H1 (cell line): ENCODE measurements at regions not wholly inside any gene's neighbourhood (a gene's known extent, or its start where the extent isn't known, plus 50 kb on each side); places are given as distances from the start of the nearest gene placed in this dataset.

Source experiments
- CTCF ChIA-PET: fragments of 300-600 bp; sonication (Branson Sonifier 250); formaldehyde crosslinking; loops from one replicate; lab custom pipeline; 2021; ENCODE audit not compliant: partially characterized antibody; lab: Charles Lee
- POLR2A ChIA-PET: fragments of 300-600 bp; sonication (Branson Sonifier 250); formaldehyde crosslinking; loops from one replicate; lab custom pipeline; 2021; ENCODE audit warnings: inconsistent platforms; ENCODE audit not compliant: partially characterized antibody; lab: Charles Lee
- DNase-seq, 2 experiments: peaks; one replicate each; pipeline versions ENCODE4 v3.0.0 to v3.0.0-alpha.2; 2010 to 2022; ENCODE audit warnings: low spot score in 2 of 2, low read depth in 1 of 2, mixed read lengths in 1 of 2
- FAIRE-seq: peaks from 2 replicates; lab custom pipeline; 2011; peaks lifted over from hg19 to GRCh38; lab: Jason Lieb, UNC
- H2AFZ ChIP-seq: 2 replicates; pipeline ENCODE4 v1.8.1; 2012; ENCODE audit warnings: low read length, inconsistent platforms
- H2AK5ac ChIP-seq: 2 replicates; pipeline ENCODE4 v1.6.1; 2013; ENCODE audit warnings: low read depth, low read length
- H2BK120ac ChIP-seq: replicated peaks from 2 replicates; pipeline ENCODE3; 2013; ENCODE audit warnings: low read depth, low read length, inconsistent platforms
- H2BK12ac ChIP-seq: 2 replicates; pipeline ENCODE4 v1.6.1; 2013; ENCODE audit warnings: low read depth, low read length
- H2BK15ac ChIP-seq: 2 replicates; pipeline ENCODE4 v1.6.1; 2013; ENCODE audit warnings: low read length
- H2BK20ac ChIP-seq: 2 replicates; pipeline ENCODE4 v1.6.1; 2013; ENCODE audit warnings: low read length
- H2BK5ac ChIP-seq: 2 replicates; pipeline ENCODE4 v1.6.1; 2013; ENCODE audit warnings: low read depth, low read length
- H3K14ac ChIP-seq: 2 replicates; pipeline ENCODE4 v1.6.1; 2013; ENCODE audit warnings: inconsistent platforms; ENCODE audit not compliant: insufficient read length
- H3K18ac ChIP-seq: 2 replicates; pipeline ENCODE4 v1.6.1; 2013; ENCODE audit warnings: low read length; ENCODE audit errors: extremely low read depth
- H3K23ac ChIP-seq: 2 replicates; pipeline ENCODE4 v1.6.1; 2013; ENCODE audit warnings: inconsistent platforms; ENCODE audit not compliant: insufficient read length
- H3K23me2 ChIP-seq: 2 replicates; pipeline ENCODE4 v1.6.1; 2013; ENCODE audit warnings: low read depth, low read length
- H3K27ac ChIP-seq: 2 replicates; pipeline ENCODE4 v1.6.1; 2011; ENCODE audit warnings: low read depth, low read length, inconsistent platforms
- H3K27me3 ChIP-seq, 4 experiments: replicated peaks in 1 of 4; 1 replicate in 1 of 4; 2 replicates in 3 of 4; pipeline versions ENCODE4 v1.6.1 to v1.8.1; 2011 to 2013; ENCODE audit warnings: low read length in 3 of 4, mild to moderate bottlenecking in 3 of 4, inconsistent platforms in 2 of 4, mixed read lengths in 2 of 4, moderate library complexity in 1 of 4; ENCODE audit not compliant: control insufficient read depth in 3 of 4, insufficient read depth in 3 of 4; ENCODE audit errors: extremely low read depth in 1 of 4
- H3K36me3 ChIP-seq, 4 experiments: 2 replicates each; pipeline versions ENCODE4 v1.6.1 to v1.8.1; 2011 to 2013; ENCODE audit warnings: mild to moderate bottlenecking in 4 of 4, low read length in 3 of 4, moderate library complexity in 2 of 4, control low read depth in 1 of 4, inconsistent platforms in 1 of 4; ENCODE audit not compliant: insufficient read depth in 4 of 4, control insufficient read depth in 2 of 4
- H3K4ac ChIP-seq: replicated peaks from 2 replicates; pipeline ENCODE3; 2013; ENCODE audit warnings: low read length, low read depth, mixed read lengths, inconsistent platforms; ENCODE audit not compliant: insufficient read length
- H3K4me1 ChIP-seq, 4 experiments: replicated peaks in 1 of 4; 1 replicate in 1 of 4; 2 replicates in 3 of 4; pipeline versions ENCODE4 v1.6.1 to v1.8.1; 2011 to 2013; ENCODE audit warnings: low read length in 3 of 4, inconsistent platforms in 2 of 4, mixed read lengths in 1 of 4; ENCODE audit not compliant: insufficient read depth in 4 of 4, control insufficient read depth in 3 of 4
- H3K4me2 ChIP-seq, 2 experiments: 2 replicates each; pipeline versions ENCODE4 v1.6.1 to v1.8.1; 2011 to 2013; ENCODE audit warnings: low read depth in 2 of 2, low read length in 2 of 2, control low read depth in 1 of 2, inconsistent platforms in 1 of 2, mild to moderate bottlenecking in 1 of 2; ENCODE audit not compliant: insufficient read depth in 1 of 2
- H3K4me3 ChIP-seq, 4 experiments: fragments of 200-600, 300-600 bp in 1 of 4; sonication (generic), shearing (Covaris generic), sonication (Bioruptor Twin) in 1 of 4; 2 replicates each; pipeline versions ENCODE4 v1.5.1 to v1.8.1; 2011 to 2016; ENCODE audit warnings: low read length in 4 of 4, low read depth in 3 of 4, control low read depth in 2 of 4, inconsistent platforms in 2 of 4, mild to moderate bottlenecking in 2 of 4, mixed read lengths in 1 of 4, moderate library complexity in 1 of 4; ENCODE audit not compliant: insufficient read depth in 2 of 4; ENCODE audit errors: extremely low read depth in 1 of 4
- H3K56ac ChIP-seq: replicated peaks from 2 replicates; pipeline ENCODE3; 2013; ENCODE audit warnings: low read depth, mild to moderate bottlenecking, mixed read lengths, low read length, inconsistent platforms; ENCODE audit not compliant: insufficient read length
- H3K79me1 ChIP-seq: 2 replicates; pipeline ENCODE4 v1.6.1; 2013; ENCODE audit warnings: low read depth, low read length, control low read depth
- H3K79me2 ChIP-seq, 2 experiments: 2 replicates each; pipeline versions ENCODE4 v1.6.1 to v1.8.1; 2012 to 2013; ENCODE audit warnings: low read length in 2 of 2, mild to moderate bottlenecking in 2 of 2, inconsistent platforms in 1 of 2; ENCODE audit not compliant: insufficient read depth in 2 of 2, control insufficient read depth in 1 of 2
- H3K9ac ChIP-seq, 4 experiments: replicated peaks in 1 of 4; 1 replicate in 1 of 4; 2 replicates in 3 of 4; pipeline versions ENCODE4 v1.6.1 to v1.8.1; 2011 to 2013; ENCODE audit warnings: low read depth in 3 of 4, low read length in 3 of 4, control low read depth in 2 of 4, mild to moderate bottlenecking in 2 of 4, moderate library complexity in 2 of 4, inconsistent platforms in 1 of 4; ENCODE audit errors: extremely low read depth in 1 of 4
- H3K9me3 ChIP-seq, 2 experiments: 2 replicates each; pipeline versions ENCODE4 v1.6.1 to v1.8.1; 2012 to 2013; ENCODE audit warnings: mild to moderate bottlenecking in 2 of 2, moderate library complexity in 2 of 2, control low read depth in 1 of 2, inconsistent platforms in 1 of 2, low read depth in 1 of 2, low read length in 1 of 2, mixed read lengths in 1 of 2; ENCODE audit not compliant: insufficient read depth in 2 of 2
- H4K20me1 ChIP-seq, 2 experiments: replicated peaks in 1 of 2; 2 replicates each; pipeline versions ENCODE3 to v1.8.1; 2011 to 2013; ENCODE audit warnings: inconsistent platforms in 2 of 2, low read length in 2 of 2, mild to moderate bottlenecking in 1 of 2; ENCODE audit not compliant: insufficient read depth in 2 of 2, control insufficient read depth in 1 of 2
- H4K5ac ChIP-seq: 2 replicates; pipeline ENCODE4 v1.6.1; 2013; ENCODE audit warnings: low read length, low read depth, mixed read lengths, inconsistent platforms; ENCODE audit not compliant: insufficient read length
- H4K8ac ChIP-seq: 2 replicates; pipeline ENCODE4 v1.8.0; 2013; ENCODE audit warnings: mild to moderate bottlenecking, moderate library complexity, low read length, inconsistent platforms; ENCODE audit not compliant: insufficient read depth; ENCODE audit errors: extremely low read depth
- H4K91ac ChIP-seq: replicated peaks from 2 replicates; pipeline ENCODE3; 2013; ENCODE audit warnings: low read length, mixed read lengths, inconsistent platforms; ENCODE audit not compliant: insufficient read length
- CBX8 ChIP-seq: fragments of 300-800, 300-1000 bp; sonication (generic); IDR thresholded peaks from 2 replicates; pipeline ENCODE4 v1.7.1; 2016; ENCODE audit warnings: low read depth, low read length, borderline replicate concordance
- EP300 ChIP-seq, 2 experiments: IDR thresholded peaks; 1 replicate in 1 of 2; 2 replicates in 1 of 2; pipeline ENCODE4 v1.6.1; 2011 to 2012; ENCODE audit warnings: low read depth in 2 of 2, low read length in 2 of 2, mild to moderate bottlenecking in 2 of 2, borderline replicate concordance in 1 of 2, inconsistent platforms in 1 of 2, moderate library complexity in 1 of 2
- GTF2F1 ChIP-seq: IDR thresholded peaks from 2 replicates; pipeline ENCODE4 v1.6.1; 2012; ENCODE audit warnings: low read depth, low read length, improper control_type of control experiment, borderline replicate concordance
- KDM1A ChIP-seq: fragments of 200-600, 300-600 bp; sonication (generic); IDR thresholded peaks from 2 replicates; pipeline ENCODE4 v1.7.1; 2016; ENCODE audit warnings: mild to moderate bottlenecking, low read length, borderline replicate concordance
- POLR2AphosphoS5 ChIP-seq: IDR thresholded peaks from 2 replicates; pipeline ENCODE4 v1.6.1; 2011; ENCODE audit warnings: low read depth, low read length
- RFX5 ChIP-seq: IDR thresholded peaks from 2 replicates; pipeline ENCODE4 v1.6.1; 2011; ENCODE audit warnings: low read depth, low read length, improper control_type of control experiment, borderline replicate concordance
- SAP30 ChIP-seq: fragments of 300-600 bp; sonication (generic); IDR thresholded peaks from 2 replicates; pipeline ENCODE4 v1.7.1; 2012; ENCODE audit warnings: low read length, moderate library complexity, mild to moderate bottlenecking, inconsistent platforms; ENCODE audit not compliant: insufficient read depth, insufficient replicate concordance
- SP2 ChIP-seq: IDR thresholded peaks from 2 replicates; pipeline ENCODE4 v1.6.1; 2012; ENCODE audit warnings: mild to moderate bottlenecking, low read length, inconsistent platforms
- TAF1 ChIP-seq: IDR thresholded peaks from 2 replicates; pipeline ENCODE4 v1.6.1; 2011; ENCODE audit warnings: mild to moderate bottlenecking, low read depth, low read length
- YY1 ChIP-seq: IDR thresholded peaks from 2 replicates; pipeline ENCODE4 v1.6.1; 2011; ENCODE audit warnings: low read depth, mild to moderate bottlenecking, low read length
- WGBS, 2 experiments: shearing (Covaris generic) in 1 of 2; methylation state at CpG; one replicate each; pipeline versions ENCODE4 v1.1.6 to v1.1.7; 2013 to 2015; ENCODE audit warnings: low lambda C conversion rate in 2 of 2, mixed read lengths in 2 of 2, inconsistent platforms in 1 of 2, low coverage in 1 of 2, missing lambda C conversion rate in 1 of 2; ENCODE audit not compliant: insufficient replicate concordance in 2 of 2, insufficient coverage in 1 of 2, insufficient read length in 1 of 2; ENCODE audit errors: extremely low coverage in 1 of 2, missing lambda C conversion rate in 1 of 2; 5-methylcytosine and 5-hydroxymethylcytosine counted together
- TF ChIP-seq, protein P1 (sequence below): IDR thresholded peaks from 2 replicates; pipeline ENCODE4 v1.6.1; 2012; ENCODE audit warnings: inconsistent platforms

DNA sequence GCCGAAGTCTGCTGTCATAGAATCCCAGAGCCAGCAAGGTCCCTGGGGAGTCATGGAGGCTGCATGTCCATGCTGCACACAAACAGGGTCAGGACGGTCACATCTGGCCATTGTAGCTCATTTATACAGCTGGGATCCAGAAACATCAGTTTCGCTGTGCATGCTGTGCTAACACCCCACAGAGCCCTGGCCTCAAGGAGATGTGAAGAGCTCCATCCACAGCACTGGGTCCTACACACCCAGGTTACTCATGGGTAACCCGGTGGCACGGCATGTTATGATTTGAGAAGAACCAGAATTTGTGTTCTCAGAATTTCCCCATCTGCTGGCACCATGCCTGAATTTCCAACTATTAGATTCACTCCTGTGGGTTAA, 146.3 kb upstream of the ARHGAP20 start:
- Histone ChIP-seq H3K14ac (no peak overlapping the region), H3K36me3 (no peaks in the 10 kb centered on the region), H3K23ac (no peak overlapping the region), H3K4me2 (no peak overlapping the region), H3K27me3 (no peaks in the 10 kb centered on the region), H2BK120ac (no peak overlapping the region), H3K23me2 (no peaks in the 10 kb centered on the region)
- CTCF ChIA-PET, result interaction anchor here (0.7 kb wide), 1 partner anchor 26 kb away, joined by 3 read pairs; no protein-coding TSS in a partner anchor
- WGBS, 2 experiments, result 73% methylated on average over 5 of the region's 5 CpGs; no CpG with 5 or more reads in 1 of the 2 experiments
- no peak for DNase-seq
- TF ChIP-seq SP2, result no peak
- no peak for TF ChIP-seq RFX5
- TF ChIP-seq TAF1, result no peak
- no peak for TF ChIP-seq YY1
- no peak for TF ChIP-seq EP300 (IDR thresholded peaks at IDR 0.05; ENCODE audit: borderline replicate concordance in 1 of 2, low read depth in 2 of 2, low read length in 2 of 2)
- TF ChIP-seq, protein P1, sequence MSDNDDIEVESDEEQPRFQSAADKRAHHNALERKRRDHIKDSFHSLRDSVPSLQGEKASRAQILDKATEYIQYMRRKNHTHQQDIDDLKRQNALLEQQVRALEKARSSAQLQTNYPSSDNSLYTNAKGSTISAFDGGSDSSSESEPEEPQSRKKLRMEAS, result no peak
- TF ChIP-seq GTF2F1, result no peak
- no peak for TF ChIP-seq POLR2AphosphoS5
- no peak for TF ChIP-seq SAP30
- TF ChIP-seq CBX8, result no peak
- TF ChIP-seq KDM1A, result no peak
- TF ChIP-seq, all 59 proteins: peak for 0
- Histone ChIP-seq H3K56ac (no peak overlapping the region), H3K4ac (no peak overlapping the region), H2AFZ (no peak overlapping the region), H2BK15ac (no peak overlapping the region), H3K79me1 (no peaks in the 10 kb centered on the region), H3K18ac (no peak overlapping the region), H4K8ac (no peak overlapping the region), H2BK5ac (no peak overlapping the region), H3K4me3 (no peak overlapping the region), H4K91ac (no peak overlapping the region), H3K9me3 (no peaks in the 10 kb centered on the region), H3K27ac (no peak overlapping the region), H3K79me2 (no peaks in the 10 kb centered on the region), H2BK20ac (no peak overlapping the region), H2AK5ac (no peak overlapping the region), H4K20me1 (no peaks in the 10 kb centered on the region), H3K9ac (no peak overlapping the region), H2BK12ac (no peak overlapping the region), H4K5ac (no peak overlapping the region), H3K4me1 (no peaks in the 10 kb centered on the region)
- POLR2A ChIA-PET, result no interaction called here
- no peak for FAIRE-seq
